CD4-positive, alpha-beta T cell (primary cell): ENCODE measurements at regions not wholly inside any gene's neighbourhood (a gene's known extent, or its start where the extent isn't known, plus 50 kb on each side); places are given as distances from the start of the nearest gene placed in this dataset.

Experiments
- ATAC-seq: fragments of 200-7000 bp; cut with Tn5 transposase; one replicate; pipeline ENCODE4 v1.10.0; 2022; ENCODE audit warnings: mild to moderate bottlenecking; ENCODE audit not compliant: poor library complexity
- CTCF ChIA-PET: fragments of 350-600 bp; sonication (Branson Sonifier 250); formaldehyde crosslinking; loops from one replicate; lab custom pipeline; 2021; ENCODE audit warnings: antibody characterized with exemption, inconsistent platforms; lab: Charles Lee
- POLR2A ChIA-PET: fragments of 350-600 bp; sonication (Branson Sonifier 250); formaldehyde crosslinking; loops from one replicate; lab custom pipeline; 2021; ENCODE audit warnings: antibody characterized with exemption, inconsistent platforms; lab: Charles Lee
- DNase-seq, 14 experiments: peaks; one replicate each; pipeline ENCODE4 v3.0.0-alpha.2; 2013 to 2020; ENCODE audit warnings: mixed read lengths in 2 of 14
- H3K27ac ChIP-seq, 2 donors: one replicate each; pipeline versions ENCODE4 v1.5.1 to v1.7.0; 2013; ENCODE audit warnings: low read length in 2 of 2, low read depth in 1 of 2, mild to moderate bottlenecking in 1 of 2
- H3K27me3 ChIP-seq, 2 experiments: 1 replicate in 1 of 2; 2 replicates in 1 of 2; pipeline versions ENCODE4 v1.6.1 to v1.7.0; 2013; ENCODE audit warnings: low read length in 2 of 2, control low read depth in 1 of 2, mild to moderate bottlenecking in 1 of 2, moderate library complexity in 1 of 2; ENCODE audit not compliant: insufficient read depth in 2 of 2, control insufficient read depth in 1 of 2
- H3K36me3 ChIP-seq: one replicate; pipeline ENCODE4 v1.6.1; 2013; ENCODE audit warnings: low read length, control low read depth; ENCODE audit not compliant: insufficient read depth
- H3K4me1 ChIP-seq: one replicate; pipeline ENCODE4 v1.6.1; 2013; ENCODE audit warnings: low read length, control low read depth; ENCODE audit not compliant: insufficient read depth
- H3K4me3 ChIP-seq: one replicate; pipeline ENCODE4 v1.5.1; 2013; ENCODE audit warnings: mild to moderate bottlenecking, low read length, moderate library complexity
- H3K9me3 ChIP-seq, 2 experiments: 1 replicate in 1 of 2; 2 replicates in 1 of 2; pipeline versions ENCODE4 v1.6.1 to v1.7.0; 2013; ENCODE audit warnings: low read length in 2 of 2, mild to moderate bottlenecking in 2 of 2, control low read depth in 1 of 2, moderate library complexity in 1 of 2; ENCODE audit not compliant: control insufficient read depth in 1 of 2, insufficient read depth in 1 of 2
- H3K27ac Mint-ChIP-seq: one replicate; pipeline ENCODE4 v1.8.0; 2020; ENCODE audit warnings: mixed read lengths
- H3K27me3 Mint-ChIP-seq: one replicate; pipeline ENCODE4 v1.8.0; 2021; ENCODE audit warnings: mixed read lengths
- H3K36me3 Mint-ChIP-seq: one replicate; pipeline ENCODE4 v1.8.0; 2021; ENCODE audit warnings: low read depth, mixed read lengths
- H3K4me1 Mint-ChIP-seq: one replicate; pipeline ENCODE4 v1.8.0; 2021; ENCODE audit warnings: low read depth, mixed read lengths
- H3K4me3 Mint-ChIP-seq: one replicate; pipeline ENCODE4 v1.8.0; 2020; ENCODE audit warnings: mild to moderate bottlenecking, mixed read lengths
- H3K9me3 Mint-ChIP-seq: one replicate; pipeline ENCODE4 v1.8.0; 2020; ENCODE audit warnings: mixed read lengths
- intact Hi-C, 2 experiments: fragments of 100-400 bp; cut with DNase I in 1 of 2; cut with micrococcal nuclease in 1 of 2; formaldehyde crosslinking; loops; one replicate each; pipeline versions ENCODE4 v1.15.1 to v1.9.0; 2023 to 2025; cut with DNase I, micrococcal nuclease
- TF ChIP-seq, protein P1 (sequence below): fragments of 200-600 bp; IDR thresholded peaks from one replicate; pipeline ENCODE4 v1.8.0; 2022; ENCODE audit warnings: antibody characterized with exemption, mild to moderate bottlenecking

DNA sequence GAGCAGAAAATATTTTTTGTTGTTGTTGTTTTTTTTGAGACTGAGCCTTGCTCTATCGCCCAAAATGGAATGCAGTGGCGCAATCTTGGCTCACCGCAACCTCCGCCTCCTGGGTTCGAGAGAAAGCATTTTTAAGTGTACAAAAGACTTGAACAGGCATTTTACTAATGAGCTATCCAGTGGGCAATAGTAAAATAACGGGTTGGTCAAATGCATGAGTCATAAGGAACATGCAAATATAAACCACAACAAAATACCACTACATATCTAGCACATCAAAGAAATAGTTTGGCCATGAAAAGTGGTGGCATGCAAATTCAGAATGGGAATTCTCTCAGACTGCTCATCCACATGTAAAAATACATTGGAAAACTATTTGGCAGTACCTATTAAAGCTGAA is 71.7 kb upstream of the TMEM106B start:
- POLR2A ChIA-PET, result no interaction called here
- no peaks in the 10 kb centered on the region for H3K36me3 Mint-ChIP-seq
- CTCF ChIA-PET, result no interaction called here
- no peaks in the 10 kb centered on the region for H3K4me1 Mint-ChIP-seq
- no peaks in the 10 kb centered on the region for H3K4me1 ChIP-seq
- H3K36me3 ChIP-seq, result no peaks in the 10 kb centered on the region
- no peak overlapping the region for H3K27ac ChIP-seq
- H3K9me3 Mint-ChIP-seq, result no peaks in the 10 kb centered on the region
- ATAC-seq (no peak), DNase-seq (no peak)
- H3K4me3 Mint-ChIP-seq, result no peak overlapping the region
- TF ChIP-seq, protein P1, sequence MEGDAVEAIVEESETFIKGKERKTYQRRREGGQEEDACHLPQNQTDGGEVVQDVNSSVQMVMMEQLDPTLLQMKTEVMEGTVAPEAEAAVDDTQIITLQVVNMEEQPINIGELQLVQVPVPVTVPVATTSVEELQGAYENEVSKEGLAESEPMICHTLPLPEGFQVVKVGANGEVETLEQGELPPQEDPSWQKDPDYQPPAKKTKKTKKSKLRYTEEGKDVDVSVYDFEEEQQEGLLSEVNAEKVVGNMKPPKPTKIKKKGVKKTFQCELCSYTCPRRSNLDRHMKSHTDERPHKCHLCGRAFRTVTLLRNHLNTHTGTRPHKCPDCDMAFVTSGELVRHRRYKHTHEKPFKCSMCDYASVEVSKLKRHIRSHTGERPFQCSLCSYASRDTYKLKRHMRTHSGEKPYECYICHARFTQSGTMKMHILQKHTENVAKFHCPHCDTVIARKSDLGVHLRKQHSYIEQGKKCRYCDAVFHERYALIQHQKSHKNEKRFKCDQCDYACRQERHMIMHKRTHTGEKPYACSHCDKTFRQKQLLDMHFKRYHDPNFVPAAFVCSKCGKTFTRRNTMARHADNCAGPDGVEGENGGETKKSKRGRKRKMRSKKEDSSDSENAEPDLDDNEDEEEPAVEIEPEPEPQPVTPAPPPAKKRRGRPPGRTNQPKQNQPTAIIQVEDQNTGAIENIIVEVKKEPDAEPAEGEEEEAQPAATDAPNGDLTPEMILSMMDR, result no peak
- H3K27ac Mint-ChIP-seq, result no peak overlapping the region
- intact Hi-C loops, result no loop called here
- H3K4me3 ChIP-seq, result no peak overlapping the region
- peaks cover 5% of the 10 kb centered on the region for H3K27me3 Mint-ChIP-seq
- H3K27me3 ChIP-seq, result no peaks in the 10 kb centered on the region
- no peaks in the 10 kb centered on the region for H3K9me3 ChIP-seq

DNA sequence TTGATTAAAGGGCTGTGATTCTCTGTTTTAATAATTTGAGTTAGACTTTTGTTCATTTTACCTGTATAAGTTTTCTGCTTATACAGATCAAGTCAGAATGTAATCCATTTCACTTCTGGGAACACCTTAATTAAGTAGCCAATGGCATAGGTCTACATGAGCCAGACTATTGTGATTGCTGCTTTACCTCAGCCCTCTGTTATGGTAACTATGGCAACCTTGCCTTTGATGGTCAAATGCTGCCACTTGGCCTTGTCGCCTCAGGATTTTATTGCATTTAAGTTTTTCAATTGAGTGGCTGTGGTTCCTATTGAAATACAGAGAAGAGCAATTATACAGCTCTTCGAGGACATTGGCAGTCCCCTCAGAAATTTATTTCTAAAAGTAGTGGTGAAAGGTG is 64.3 kb upstream of the TMEM106B start:
- no peak overlapping the region for H3K27ac Mint-ChIP-seq
- DNase-seq (peak in 2 of 14 experiments; percentile 10 to 24), ATAC-seq (no peak)
- TF ChIP-seq, protein P1, result no peak
- no peaks in the 10 kb centered on the region for H3K27me3 ChIP-seq
- intact Hi-C loops, result no loop called here
- H3K9me3 Mint-ChIP-seq, result no peaks in the 10 kb centered on the region
- H3K27me3 Mint-ChIP-seq, result no peaks in the 10 kb centered on the region
- no peak overlapping the region for H3K4me3 Mint-ChIP-seq
- no peak overlapping the region for H3K27ac ChIP-seq
- H3K4me3 ChIP-seq, result no peak overlapping the region
- no peaks in the 10 kb centered on the region for H3K4me1 ChIP-seq
- no peaks in the 10 kb centered on the region for H3K36me3 Mint-ChIP-seq
- ChIA-PET CTCF (no interaction called here), POLR2A (no interaction called here)
- peaks cover 6% of the 10 kb centered on the region for H3K4me1 Mint-ChIP-seq
- H3K36me3 ChIP-seq, result no peaks in the 10 kb centered on the region
- no peaks in the 10 kb centered on the region for H3K9me3 ChIP-seq

GRCh38 chr7:12152196-12152918 is 58.7 kb upstream of the TMEM106B start:
- Mint-ChIP-seq H3K36me3 (no peaks in the 10 kb centered on the region), H3K4me3 (no peak overlapping the region), H3K27me3 (no peaks in the 10 kb centered on the region), H3K4me1 (peaks cover 6% of the 10 kb centered on the region), H3K9me3 (no peaks in the 10 kb centered on the region), H3K27ac (no peak overlapping the region)
- intact Hi-C loops, result no loop called here
- Histone ChIP-seq H3K4me1 (no peaks in the 10 kb centered on the region), H3K27ac (no peak overlapping the region), H3K36me3 (no peaks in the 10 kb centered on the region), H3K9me3 (no peaks in the 10 kb centered on the region), H3K4me3 (no peak overlapping the region), H3K27me3 (no peaks in the 10 kb centered on the region)
- TF ChIP-seq, protein P1, result no peak
- ChIA-PET POLR2A (no interaction called here), CTCF (no interaction called here)
- no peak for ATAC-seq
- DNase-seq, result no peak
